GM19463 (cell line): ENCODE measurements at regions not wholly inside any gene's neighbourhood (a gene's known extent, or its start where the extent isn't known, plus 50 kb on each side); places are given as distances from the start of the nearest gene placed in this dataset.
A peak's percentile ranks its signal among the peaks of the same experiment; 100 is the strongest.

Experiments used
- ATAC-seq: cut with Tn5 transposase; IDR thresholded peaks from one replicate; pipeline ENCODE4 v1.9.1; 2021; ENCODE audit warnings: mild to moderate bottlenecking, moderate library complexity; ENCODE audit not compliant: unreplicated experiment

- ATAC-seq = no peak
Measured at GRCh38 chr13:97559981-97560380, 126.0 kb downstream of the RAP2A start.

- ATAC-seq = peak; percentile 62
Measured at GRCh38 chr13:97561182-97561581, 127.2 kb downstream of the RAP2A start.

GRCh38 chr13:97562962-97563361 lies 129.0 kb downstream of the RAP2A start:
- ATAC-seq = no peak

GRCh38 chr13:97564956-97565355 lies 131.0 kb downstream of the RAP2A start:
- no peak for ATAC-seq

- no peak for ATAC-seq
Measured at GRCh38 chr13:97565906-97566305, 131.9 kb downstream of the RAP2A start.

GRCh38 chr13:97566907-97567306 lies 132.9 kb downstream of the RAP2A start:
- ATAC-seq = no peak

GRCh38 chr13:97567510-97568243 lies 133.7 kb downstream of the RAP2A start:
- ATAC-seq = peak; percentile 97

GRCh38 chr13:97568850-97569249 lies 134.9 kb downstream of the RAP2A start:
- ATAC-seq = no peak

GRCh38 chr13:97569841-97570240 lies 135.9 kb downstream of the RAP2A start:
- no peak for ATAC-seq

- no peak for ATAC-seq
Measured at GRCh38 chr13:97570442-97570841, 136.5 kb downstream of the RAP2A start.

GRCh38 chr13:97573011-97573410 lies 139.0 kb downstream of the RAP2A start:
- no peak for ATAC-seq

- ATAC-seq = peak; percentile 75
Measured at GRCh38 chr13:97574926-97575325, 141.0 kb downstream of the RAP2A start.

GRCh38 chr13:97577026-97577425 lies 143.1 kb downstream of the RAP2A start:
- ATAC-seq = no peak

- ATAC-seq = no peak
Measured at GRCh38 chr13:97582170-97582569, 148.2 kb downstream of the RAP2A start.

GRCh38 chr13:97583907-97584497 lies 150.0 kb downstream of the RAP2A start:
- no peak for ATAC-seq

- no peak for ATAC-seq
Measured at GRCh38 chr13:97586941-97587340, 153.0 kb downstream of the RAP2A start.

GRCh38 chr13:97588993-97589392 lies 155.0 kb downstream of the RAP2A start:
- ATAC-seq = no peak

GRCh38 chr13:97600458-97601075 lies 166.6 kb downstream of the RAP2A start:
- ATAC-seq = no peak

- ATAC-seq = no peak
Measured at GRCh38 chr13:97615266-97615665, 181.3 kb downstream of the RAP2A start.

- ATAC-seq = no peak
Measured at GRCh38 chr13:97616385-97616784, 182.4 kb downstream of the RAP2A start.

GRCh38 chr13:97621025-97621424 lies 187.1 kb downstream of the RAP2A start:
- no peak for ATAC-seq

- ATAC-seq = no peak
Measured at GRCh38 chr13:97621631-97622030, 187.7 kb downstream of the RAP2A start.
